ENCODE measurements at regions not wholly inside any gene's neighbourhood (a gene's known extent, or its start where the extent isn't known, plus 50 kb on each side); places are given as distances from the start of the nearest gene placed in this dataset.
A peak's percentile ranks its signal among the peaks of the same experiment; 100 is the strongest.
"Not testable (repeated sequence)": the region's sequence is repeated elsewhere in the genome, so short reads cannot be mapped to it uniquely, and the experiment has no call there.

DNA sequence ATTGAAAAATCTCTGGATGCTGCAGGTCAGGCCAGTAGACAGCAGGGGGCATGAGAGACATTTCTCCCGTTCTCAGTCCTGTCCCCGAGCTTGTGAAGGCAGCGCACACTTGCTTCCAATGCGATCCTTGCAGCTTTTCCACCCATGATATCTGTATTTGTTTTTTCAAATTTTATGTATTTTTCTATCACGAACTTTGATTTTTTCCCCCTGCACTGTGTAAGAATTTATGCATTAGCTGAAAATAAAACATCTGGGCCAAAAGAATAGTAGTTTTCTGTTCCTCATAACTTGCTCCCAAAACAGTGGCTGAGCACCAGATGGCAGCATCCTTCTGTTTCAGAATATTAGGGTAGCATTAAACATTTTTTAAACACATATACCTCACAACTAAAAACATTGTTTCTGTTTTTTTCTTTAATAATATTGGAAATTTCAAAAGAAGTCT, 90.9 kb upstream of the PABPC3 start:
- TF ChIP-seq, protein P1, sequence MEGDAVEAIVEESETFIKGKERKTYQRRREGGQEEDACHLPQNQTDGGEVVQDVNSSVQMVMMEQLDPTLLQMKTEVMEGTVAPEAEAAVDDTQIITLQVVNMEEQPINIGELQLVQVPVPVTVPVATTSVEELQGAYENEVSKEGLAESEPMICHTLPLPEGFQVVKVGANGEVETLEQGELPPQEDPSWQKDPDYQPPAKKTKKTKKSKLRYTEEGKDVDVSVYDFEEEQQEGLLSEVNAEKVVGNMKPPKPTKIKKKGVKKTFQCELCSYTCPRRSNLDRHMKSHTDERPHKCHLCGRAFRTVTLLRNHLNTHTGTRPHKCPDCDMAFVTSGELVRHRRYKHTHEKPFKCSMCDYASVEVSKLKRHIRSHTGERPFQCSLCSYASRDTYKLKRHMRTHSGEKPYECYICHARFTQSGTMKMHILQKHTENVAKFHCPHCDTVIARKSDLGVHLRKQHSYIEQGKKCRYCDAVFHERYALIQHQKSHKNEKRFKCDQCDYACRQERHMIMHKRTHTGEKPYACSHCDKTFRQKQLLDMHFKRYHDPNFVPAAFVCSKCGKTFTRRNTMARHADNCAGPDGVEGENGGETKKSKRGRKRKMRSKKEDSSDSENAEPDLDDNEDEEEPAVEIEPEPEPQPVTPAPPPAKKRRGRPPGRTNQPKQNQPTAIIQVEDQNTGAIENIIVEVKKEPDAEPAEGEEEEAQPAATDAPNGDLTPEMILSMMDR (conservative IDR thresholded peaks at IDR 0.05; ENCODE audit: low read depth) = peak; percentile 72
- H3K27ac ChIP-seq; POLR2A ChIA-PET (ENCODE audit: low non-redundant PET): not testable (repeated sequence)
- CTCF ChIA-PET = interaction anchor here (0.6 to 2.1 kb wide), 10 partner anchors 16 to 1810 kb away, joined by 3 to 8 read pairs (median 4); partner anchors contain the start of gene ATP8A2
- peak; percentile 25 for DNase-seq (ENCODE audit: low spot score)

DNA sequence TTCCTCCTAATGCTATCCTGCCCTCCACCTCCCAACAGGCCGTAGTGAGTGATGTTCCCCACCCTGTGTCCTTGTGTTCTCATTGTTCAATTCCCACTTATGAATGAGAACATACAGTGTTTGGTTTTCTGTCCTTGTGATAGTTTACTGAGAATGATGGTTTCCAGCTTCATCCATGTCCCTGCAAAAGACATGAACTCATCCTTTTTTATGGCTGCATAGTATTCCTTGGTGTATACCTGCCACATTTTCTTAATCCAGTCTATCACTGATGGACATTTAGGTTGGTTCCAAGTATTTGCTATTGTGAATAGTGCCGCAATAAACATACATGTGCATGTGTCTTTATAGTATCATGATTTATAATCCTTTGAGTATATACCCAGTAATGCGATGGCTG, 88.5 kb upstream of the PABPC3 start:
- H3K27ac ChIP-seq; POLR2A ChIA-PET (ENCODE audit: low non-redundant PET); DNase-seq (ENCODE audit: low spot score): not testable (repeated sequence)
- CTCF ChIA-PET = interaction anchor here (1.2 kb wide), 1 partner anchor 10 kb away, joined by 3 read pairs; no protein-coding TSS in a partner anchor

DNA sequence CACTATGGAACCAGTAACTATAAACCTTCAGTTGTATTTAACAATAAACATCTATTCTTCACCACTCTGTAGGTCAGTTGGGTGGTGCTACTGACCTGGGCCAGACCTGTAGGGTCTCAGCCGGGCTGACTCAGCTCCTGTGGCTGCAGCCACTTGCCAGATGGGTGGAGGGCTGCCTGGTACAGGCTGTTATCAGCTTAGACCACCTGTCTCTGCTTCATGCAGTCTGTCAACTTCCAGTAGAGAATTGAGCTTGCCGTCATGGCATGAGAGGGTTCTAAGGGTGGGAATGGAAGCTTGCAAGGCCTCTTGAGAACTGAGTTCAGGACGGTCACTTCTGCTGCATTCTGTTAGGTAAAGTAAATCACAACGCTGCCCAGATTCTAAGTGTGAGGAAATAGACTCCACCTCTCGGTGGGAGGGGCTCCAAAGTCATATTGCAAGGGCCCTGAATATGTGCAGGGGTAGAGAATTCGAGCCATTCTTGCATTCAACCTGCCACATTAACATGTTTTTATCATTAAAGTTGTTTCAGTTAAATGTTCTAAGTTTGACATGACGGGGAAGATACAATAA, 81.5 kb upstream of the PABPC3 start:
- CTCF ChIA-PET; H3K27ac ChIP-seq; DNase-seq (ENCODE audit: low spot score); POLR2A ChIA-PET (ENCODE audit: low non-redundant PET): not testable (repeated sequence)

DNA sequence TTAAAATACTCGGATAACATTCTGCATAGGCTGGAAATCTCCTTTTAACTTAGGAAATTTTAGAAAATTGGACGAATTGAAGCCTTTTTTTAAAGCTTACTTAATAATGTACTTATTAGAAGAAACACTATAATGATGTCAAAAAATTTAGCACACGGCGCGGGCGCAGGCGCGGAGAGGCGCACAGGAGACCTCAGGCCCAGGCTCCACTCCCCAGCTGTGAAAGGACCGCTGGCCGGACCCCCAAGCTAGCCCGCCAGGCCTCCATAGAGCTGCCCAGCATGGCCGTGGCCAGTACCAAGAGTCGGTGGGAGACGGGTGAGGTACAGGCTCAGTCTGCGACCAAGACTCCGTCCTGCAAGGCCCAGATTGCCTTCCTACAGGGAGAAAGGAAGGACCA, 78.8 kb upstream of the PABPC3 start:
- DNase-seq (ENCODE audit: low spot score); H3K27ac ChIP-seq; POLR2A ChIA-PET (ENCODE audit: low non-redundant PET): not testable (repeated sequence)
- CTCF ChIA-PET = interaction anchor here (1.1 kb wide), 1 partner anchor 10 kb away, joined by 3 read pairs; no protein-coding TSS in a partner anchor

DNA sequence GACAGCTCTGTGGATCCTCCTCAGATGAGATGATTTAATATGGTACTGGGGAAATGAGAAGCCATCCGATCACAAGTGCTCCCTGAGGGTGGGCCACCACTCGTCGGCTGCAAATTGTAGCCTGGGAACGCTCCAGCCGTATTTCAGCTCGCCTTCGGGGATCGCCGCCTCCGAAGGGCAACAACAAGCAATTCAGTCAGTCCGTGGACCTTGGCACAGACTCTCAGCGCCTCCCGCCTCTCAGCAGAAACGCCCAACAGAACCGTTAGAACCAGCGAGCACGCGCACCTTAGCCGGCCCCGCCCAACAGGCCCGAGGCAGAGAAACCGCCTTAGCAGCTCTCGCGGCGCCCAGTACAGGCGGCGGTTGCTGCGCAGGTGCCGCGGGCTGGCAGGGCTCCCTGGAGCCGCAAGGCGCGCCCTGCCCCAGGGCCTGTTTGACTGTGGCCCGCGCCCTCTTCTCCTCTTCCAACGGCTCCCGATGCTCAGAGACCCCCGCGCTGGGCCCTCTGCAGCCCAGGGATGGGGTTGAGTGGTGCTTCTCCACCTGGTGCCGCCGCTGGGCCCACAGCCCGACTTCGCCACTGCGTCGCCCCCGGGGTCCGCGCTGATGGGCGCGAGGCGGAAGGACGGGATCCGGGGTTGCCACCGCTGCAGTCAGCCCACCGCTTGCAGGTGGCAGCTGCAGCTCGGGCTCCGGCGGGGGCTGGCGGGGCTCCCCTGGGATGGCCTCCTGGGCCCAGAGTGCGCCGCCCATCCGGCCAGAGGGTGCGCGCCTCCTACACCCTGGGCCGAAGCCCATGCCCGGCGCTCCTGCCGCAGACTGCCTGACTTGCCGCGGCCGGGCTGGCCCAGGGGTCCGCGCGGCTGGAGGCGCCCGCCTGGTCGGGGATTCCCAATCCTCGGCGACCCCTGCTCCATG, 77.9 kb upstream of the PABPC3 start:
- CTCF ChIA-PET = interaction anchor here (1.1 kb wide), 1 partner anchor 11 kb away, joined by 3 read pairs; no protein-coding TSS in a partner anchor
- H3K27ac ChIP-seq; POLR2A ChIA-PET (ENCODE audit: low non-redundant PET): not testable (repeated sequence)
- peak; percentile 9 for DNase-seq (ENCODE audit: low spot score)

DNA sequence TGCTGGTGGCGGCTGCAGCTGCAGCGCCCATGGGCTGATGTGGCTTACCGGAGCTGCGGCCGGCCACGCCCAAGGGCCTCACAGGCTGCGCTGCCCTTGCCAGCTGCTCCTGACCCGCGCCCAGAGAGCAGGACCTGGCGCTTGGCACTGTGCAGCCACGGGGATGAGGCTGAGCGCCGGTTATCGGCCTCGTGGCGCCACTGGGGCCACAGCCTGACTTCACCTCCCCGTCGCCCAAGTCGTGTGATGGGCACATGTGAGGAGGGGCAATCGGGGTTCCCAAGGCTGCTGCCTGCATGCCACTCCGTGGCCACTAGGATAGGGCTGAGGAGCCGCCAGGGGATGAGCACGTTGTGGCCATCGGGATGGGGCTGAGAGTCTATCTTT, 77.2 kb upstream of the PABPC3 start:
- ChIA-PET CTCF (no interaction called here), POLR2A (ENCODE audit: low non-redundant PET) (no interaction called here)
- no peak for DNase-seq (ENCODE audit: low spot score)

DNA sequence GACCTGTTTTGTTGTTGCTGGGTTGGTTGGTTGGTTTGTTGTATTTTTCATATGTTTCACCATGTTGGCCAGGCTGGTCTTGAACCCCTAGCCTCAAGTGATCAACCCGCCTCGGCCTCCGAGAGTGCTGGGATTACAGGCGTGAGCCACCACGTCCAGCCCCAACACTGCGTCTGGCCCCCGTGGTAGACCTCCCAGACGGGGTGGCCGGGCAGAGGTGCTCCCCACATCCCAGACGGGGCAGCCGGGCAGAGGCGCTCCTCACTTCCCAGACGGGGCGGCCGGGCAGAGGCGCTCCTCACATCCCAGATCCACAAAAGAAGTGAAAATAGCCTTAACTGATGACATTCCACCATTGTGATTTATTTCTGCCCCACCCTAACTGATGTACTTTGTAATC, 76.2 kb upstream of the PABPC3 start:
- DNase-seq (ENCODE audit: low spot score); H3K27ac ChIP-seq; POLR2A ChIA-PET (ENCODE audit: low non-redundant PET); CTCF ChIA-PET: not testable (repeated sequence)

More for the DNA sequence above, 77.2 kb upstream of the PABPC3 start:
- H3K27ac ChIP-seq = no peak overlapping the region
- TF ChIP-seq, protein P1 (conservative IDR thresholded peaks at IDR 0.05; ENCODE audit: low read depth) = no peak

DNA sequence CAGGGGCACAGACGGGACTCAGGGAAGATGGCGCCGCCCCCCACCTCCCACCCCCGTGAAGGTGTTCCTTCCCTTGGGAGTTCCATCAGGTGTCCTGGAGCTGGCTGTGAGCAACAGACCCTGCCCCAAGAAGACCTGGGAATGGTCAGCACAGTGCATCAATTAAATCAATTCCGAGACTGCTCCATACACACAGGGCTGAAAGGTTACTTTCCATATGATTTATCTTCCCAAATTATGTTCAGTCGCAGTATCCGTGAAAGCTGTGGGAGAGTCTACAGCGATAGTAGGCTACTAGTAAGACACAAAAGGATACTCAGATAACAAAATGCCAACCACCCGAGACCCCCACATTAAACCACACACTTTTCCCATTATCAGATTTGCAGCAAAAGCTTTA, 71.8 kb upstream of the PABPC3 start:
- CTCF ChIA-PET = no interaction called here
- POLR2A ChIA-PET (ENCODE audit: low non-redundant PET) = no interaction called here
- H3K27ac ChIP-seq = no peak overlapping the region
- no peak for DNase-seq (ENCODE audit: low spot score)
- TF ChIP-seq, protein P1 (conservative IDR thresholded peaks at IDR 0.05; ENCODE audit: low read depth) = no peak

DNA sequence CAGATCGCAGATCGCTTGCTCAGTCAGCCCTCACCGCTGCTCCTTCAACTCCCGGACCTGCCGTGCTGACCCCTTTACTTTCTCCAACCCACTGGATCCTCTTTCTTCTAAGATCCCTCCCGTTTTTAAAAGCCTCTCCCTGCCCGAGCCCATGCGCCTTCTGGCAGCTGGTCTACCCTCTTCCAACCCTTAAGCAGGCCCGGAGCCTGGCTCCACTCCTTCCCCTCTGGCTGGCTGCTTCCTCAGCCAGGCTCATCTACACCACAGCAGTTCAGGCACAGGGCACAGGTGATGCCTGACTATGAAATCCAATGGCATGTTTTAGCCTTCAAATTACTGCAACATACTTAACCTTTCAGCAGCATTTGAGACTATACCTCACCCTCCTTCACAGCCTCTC, 63.8 kb upstream of the PABPC3 start:
- no peak for DNase-seq (ENCODE audit: low spot score)
- POLR2A ChIA-PET (ENCODE audit: low non-redundant PET) = no interaction called here
- CTCF ChIA-PET = no interaction called here
- no peak overlapping the region for H3K27ac ChIP-seq
- TF ChIP-seq, protein P1 (conservative IDR thresholded peaks at IDR 0.05; ENCODE audit: low read depth) = no peak
